H4 (cell line): ENCODE measurements at regions not wholly inside any gene's neighbourhood (a gene's known extent, or its start where the extent isn't known, plus 50 kb on each side); places are given as distances from the start of the nearest gene placed in this dataset.
"Not testable (repeated sequence)": the region's sequence is repeated elsewhere in the genome, so short reads cannot be mapped to it uniquely, and the experiment has no call there.

Experiments
- DNase-seq: peaks from one replicate; pipeline ENCODE4 v3.0.0-alpha.2; 2015; ENCODE audit warnings: low spot score

- DNase-seq = no peak
Measured at GRCh38 chr9:25282946-25283345, 395.3 kb downstream of the TUSC1 start.

GRCh38 chr9:25261445-25261844 lies 416.8 kb downstream of the TUSC1 start:
- no peak for DNase-seq

- no peak for DNase-seq
Measured at GRCh38 chr9:25260046-25260445, 418.2 kb downstream of the TUSC1 start.

- DNase-seq = no peak
Measured at GRCh38 chr9:25255216-25255615, 423.0 kb downstream of the TUSC1 start.

GRCh38 chr9:25254051-25254450 lies 424.2 kb downstream of the TUSC1 start:
- no peak for DNase-seq

GRCh38 chr9:25241421-25241820 lies 436.8 kb downstream of the TUSC1 start:
- DNase-seq = no peak

GRCh38 chr9:25226901-25227686 lies 451.1 kb downstream of the TUSC1 start:
- DNase-seq = no peak

- DNase-seq = no peak
Measured at GRCh38 chr9:25225938-25226760, 452.1 kb downstream of the TUSC1 start.

- no peak for DNase-seq
Measured at GRCh38 chr9:25224996-25225395, 453.2 kb downstream of the TUSC1 start.

GRCh38 chr9:25224309-25224708 lies 453.9 kb downstream of the TUSC1 start:
- no peak for DNase-seq

- DNase-seq = no peak
Measured at GRCh38 chr9:25212361-25212760, 465.9 kb downstream of the TUSC1 start.

GRCh38 chr9:25207402-25208195 lies 470.6 kb downstream of the TUSC1 start:
- no peak for DNase-seq

- no peak for DNase-seq
Measured at GRCh38 chr9:25206027-25206426, 472.2 kb downstream of the TUSC1 start.

GRCh38 chr9:25205285-25205684 lies 473.0 kb downstream of the TUSC1 start:
- no peak for DNase-seq

- no peak for DNase-seq
Measured at GRCh38 chr9:25177858-25178257, 500.4 kb downstream of the TUSC1 start.

- DNase-seq = no peak
Measured at GRCh38 chr9:25129537-25129936, 548.7 kb downstream of the TUSC1 start.

- no peak for DNase-seq
Measured at GRCh38 chr9:25121811-25122210, 556.4 kb downstream of the TUSC1 start.

GRCh38 chr9:25119041-25119440 lies 559.2 kb downstream of the TUSC1 start:
- DNase-seq = no peak

GRCh38 chr9:25117791-25118190 lies 560.5 kb downstream of the TUSC1 start:
- no peak for DNase-seq

- DNase-seq = not testable (repeated sequence)
Measured at GRCh38 chr9:25102204-25102603, 556.5 kb upstream of the IZUMO3 start.

- no peak for DNase-seq
Measured at GRCh38 chr9:25094518-25094917, 548.8 kb upstream of the IZUMO3 start.

GRCh38 chr9:25078202-25078601 lies 532.5 kb upstream of the IZUMO3 start:
- no peak for DNase-seq
